Epithelial cell of esophagus (primary cell): ENCODE measurements at regions not wholly inside any gene's neighbourhood (a gene's known extent, or its start where the extent isn't known, plus 50 kb on each side); places are given as distances from the start of the nearest gene placed in this dataset.

ENCODE experiments used
- DNase-seq: peaks from one replicate; pipeline ENCODE4 v3.0.0; 2010; ENCODE audit warnings: low read depth
- H3K4me3 ChIP-seq: 2 replicates; pipeline ENCODE4 v1.5.1; 2011; ENCODE audit warnings: mild to moderate bottlenecking, low read length, control low read depth
- TF ChIP-seq, protein P1 (sequence below): IDR thresholded peaks from 2 replicates; pipeline ENCODE4 v1.5.1; 2011; ENCODE audit warnings: low read depth, mild to moderate bottlenecking, low read length, control low read depth, inconsistent platforms; ENCODE audit not compliant: insufficient read depth; ENCODE audit errors: missing control alignments

DNA sequence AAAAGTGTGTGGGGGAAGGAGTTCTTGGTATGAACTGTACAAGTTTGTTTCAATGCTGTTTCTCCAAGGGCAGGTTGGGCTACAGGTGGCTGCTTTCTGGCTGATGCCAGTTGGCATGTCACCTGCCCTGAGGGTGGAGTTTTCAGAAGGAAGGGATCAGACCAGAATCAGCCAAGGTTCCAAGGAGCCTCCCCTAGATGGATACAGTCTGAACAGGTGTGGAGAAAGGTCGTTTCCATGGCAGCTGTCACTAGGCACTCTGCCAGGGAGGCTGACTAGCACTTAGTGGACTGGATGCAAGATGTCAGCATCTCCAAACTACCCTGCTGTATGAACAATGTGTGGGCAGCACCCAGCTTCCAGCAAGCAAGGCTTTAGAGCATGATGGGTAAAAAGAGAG is 444.4 kb upstream of the HNRNPA3 start:
- TF ChIP-seq, protein P1, sequence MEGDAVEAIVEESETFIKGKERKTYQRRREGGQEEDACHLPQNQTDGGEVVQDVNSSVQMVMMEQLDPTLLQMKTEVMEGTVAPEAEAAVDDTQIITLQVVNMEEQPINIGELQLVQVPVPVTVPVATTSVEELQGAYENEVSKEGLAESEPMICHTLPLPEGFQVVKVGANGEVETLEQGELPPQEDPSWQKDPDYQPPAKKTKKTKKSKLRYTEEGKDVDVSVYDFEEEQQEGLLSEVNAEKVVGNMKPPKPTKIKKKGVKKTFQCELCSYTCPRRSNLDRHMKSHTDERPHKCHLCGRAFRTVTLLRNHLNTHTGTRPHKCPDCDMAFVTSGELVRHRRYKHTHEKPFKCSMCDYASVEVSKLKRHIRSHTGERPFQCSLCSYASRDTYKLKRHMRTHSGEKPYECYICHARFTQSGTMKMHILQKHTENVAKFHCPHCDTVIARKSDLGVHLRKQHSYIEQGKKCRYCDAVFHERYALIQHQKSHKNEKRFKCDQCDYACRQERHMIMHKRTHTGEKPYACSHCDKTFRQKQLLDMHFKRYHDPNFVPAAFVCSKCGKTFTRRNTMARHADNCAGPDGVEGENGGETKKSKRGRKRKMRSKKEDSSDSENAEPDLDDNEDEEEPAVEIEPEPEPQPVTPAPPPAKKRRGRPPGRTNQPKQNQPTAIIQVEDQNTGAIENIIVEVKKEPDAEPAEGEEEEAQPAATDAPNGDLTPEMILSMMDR, result no peak
- H3K4me3 ChIP-seq, result no peak overlapping the region
- no peak for DNase-seq

DNA sequence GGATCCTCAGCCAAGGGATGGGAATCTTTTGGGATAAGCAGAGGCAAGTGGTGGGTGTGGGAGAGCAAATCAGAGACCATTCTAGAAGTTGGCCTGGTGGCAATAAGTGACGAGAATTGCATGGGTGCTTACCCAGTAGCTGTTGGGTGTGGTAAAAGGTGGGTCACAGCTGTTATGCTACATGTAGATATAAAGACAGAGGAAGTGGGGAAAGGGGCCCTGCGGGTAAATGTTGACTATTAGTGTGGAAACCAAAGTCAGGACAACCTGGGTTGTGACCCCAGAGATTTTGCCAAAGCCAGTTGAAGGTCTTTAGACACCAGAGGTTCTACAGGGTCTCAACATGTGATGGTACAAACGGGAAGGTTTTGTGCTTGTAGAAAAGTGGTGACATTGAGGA is 443.6 kb upstream of the HNRNPA3 start:
- no peak overlapping the region for H3K4me3 ChIP-seq
- TF ChIP-seq, protein P1, result no peak
- DNase-seq, result no peak

DNA sequence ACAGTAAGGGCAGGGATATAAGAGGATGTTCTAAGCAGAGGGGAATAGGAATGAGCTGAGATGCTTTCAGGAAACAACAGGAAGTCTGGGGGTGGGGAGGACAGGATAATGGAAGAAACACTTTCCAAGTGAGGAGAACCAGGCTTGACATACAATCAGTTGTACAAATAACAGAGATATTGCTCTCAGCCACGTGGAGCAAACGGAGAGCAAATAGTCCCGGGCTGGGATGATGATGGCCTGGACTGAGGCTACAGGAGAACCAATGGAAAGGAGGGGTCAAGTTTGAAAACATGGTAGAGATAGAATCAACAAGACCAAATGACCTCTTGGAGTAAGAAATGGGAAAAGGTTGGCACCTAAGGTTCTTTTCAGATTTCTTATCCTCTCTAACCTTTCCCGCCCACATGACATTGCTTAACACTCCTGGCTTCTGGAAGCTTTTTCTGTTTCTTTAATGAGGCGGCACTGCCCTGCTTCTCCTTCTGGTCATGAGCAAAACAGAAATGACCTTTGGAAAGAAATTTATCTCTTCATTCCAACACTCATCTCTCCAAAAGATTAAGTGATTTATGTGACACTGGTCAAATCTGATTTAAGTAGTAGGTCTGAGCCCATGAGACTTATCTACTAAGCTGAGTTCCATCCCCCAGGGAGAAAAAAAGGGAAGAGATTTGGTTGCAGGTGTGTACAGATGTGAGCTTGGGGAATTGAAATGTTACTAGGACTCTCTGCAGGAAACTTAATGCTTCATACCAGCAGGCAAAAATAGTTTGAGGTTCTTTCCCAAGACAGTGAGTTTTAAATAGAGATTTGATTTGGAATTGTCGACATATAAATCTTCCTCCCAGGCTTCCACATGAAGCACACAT is 442.9 kb upstream of the HNRNPA3 start:
- no peak for DNase-seq
- H3K4me3 ChIP-seq, result no peak overlapping the region
- TF ChIP-seq, protein P1, result no peak

DNA sequence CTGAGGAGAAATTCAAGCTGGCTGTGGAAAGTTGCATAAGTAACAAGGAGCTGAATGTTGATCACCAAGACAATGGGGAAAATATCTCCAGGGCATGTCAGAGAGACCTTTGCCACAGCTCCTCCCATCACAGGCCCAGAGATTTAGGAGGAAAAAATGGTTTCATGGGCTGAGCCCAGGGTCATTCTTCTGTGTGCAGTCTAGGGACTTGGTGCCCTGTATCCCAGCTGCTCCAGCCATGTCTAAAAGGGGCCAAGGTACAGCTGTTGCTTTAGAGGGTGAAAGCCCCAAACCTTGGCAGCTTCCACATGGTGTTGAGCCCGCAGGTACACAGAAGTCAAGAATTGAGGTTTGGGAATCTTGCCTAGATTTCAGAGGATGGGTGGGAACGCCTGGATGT is 439.8 kb upstream of the HNRNPA3 start:
- H3K4me3 ChIP-seq, result no peak overlapping the region
- TF ChIP-seq, protein P1, result no peak
- no peak for DNase-seq

DNA sequence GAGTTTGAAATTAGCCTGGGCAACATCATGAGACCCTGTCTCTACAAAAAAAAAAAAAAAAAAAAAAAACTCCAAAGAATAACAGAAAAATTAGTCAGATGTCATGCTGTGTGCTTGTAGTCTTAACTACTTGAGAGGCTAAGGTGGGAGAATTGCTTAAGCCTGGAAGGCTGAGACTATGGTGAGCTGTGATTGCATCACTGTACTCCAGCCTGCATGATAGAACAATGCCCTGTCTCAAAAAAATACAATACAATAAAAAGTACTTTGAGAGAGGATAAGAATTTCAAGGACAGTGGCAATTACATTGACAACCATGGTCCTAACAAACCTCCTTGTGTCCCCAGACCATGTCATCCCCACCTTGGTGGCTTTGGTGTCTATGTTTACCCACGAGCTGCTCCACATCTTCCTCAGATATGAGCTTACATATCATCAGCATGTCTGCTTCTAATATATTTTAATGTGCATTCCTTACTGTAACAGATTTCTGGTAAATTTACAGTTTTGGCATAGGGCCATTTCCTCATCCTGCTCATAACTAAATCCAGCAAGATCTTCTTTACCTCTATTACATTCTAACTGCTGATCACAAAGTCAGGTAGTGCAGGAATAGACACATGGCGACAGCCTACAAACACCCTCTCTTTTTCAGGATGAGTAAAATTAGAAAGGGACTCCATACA is 437.7 kb upstream of the HNRNPA3 start:
- TF ChIP-seq, protein P1, result no peak
- H3K4me3 ChIP-seq, result no peak overlapping the region
- DNase-seq, result peak; percentile 10

DNA sequence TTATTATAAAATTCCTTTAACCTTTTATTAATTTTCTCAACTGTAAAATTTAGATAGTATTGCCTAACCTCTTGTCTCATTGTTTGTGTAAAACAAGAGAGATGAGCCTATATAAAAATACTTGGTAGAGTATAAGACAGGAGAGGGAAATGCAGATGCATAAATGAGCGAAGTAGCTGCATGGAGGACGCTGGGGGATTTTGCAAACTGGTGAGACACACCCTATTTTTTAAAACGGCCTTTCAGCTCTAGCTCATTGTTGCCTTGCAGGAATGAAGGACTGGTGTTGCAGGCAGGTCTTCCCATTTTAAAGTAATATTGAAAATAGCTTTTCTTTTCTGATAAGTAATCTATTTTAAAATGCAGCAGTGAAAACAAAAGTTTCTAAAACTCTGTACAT is 435.3 kb upstream of the HNRNPA3 start:
- TF ChIP-seq, protein P1, result no peak
- no peak overlapping the region for H3K4me3 ChIP-seq

DNA sequence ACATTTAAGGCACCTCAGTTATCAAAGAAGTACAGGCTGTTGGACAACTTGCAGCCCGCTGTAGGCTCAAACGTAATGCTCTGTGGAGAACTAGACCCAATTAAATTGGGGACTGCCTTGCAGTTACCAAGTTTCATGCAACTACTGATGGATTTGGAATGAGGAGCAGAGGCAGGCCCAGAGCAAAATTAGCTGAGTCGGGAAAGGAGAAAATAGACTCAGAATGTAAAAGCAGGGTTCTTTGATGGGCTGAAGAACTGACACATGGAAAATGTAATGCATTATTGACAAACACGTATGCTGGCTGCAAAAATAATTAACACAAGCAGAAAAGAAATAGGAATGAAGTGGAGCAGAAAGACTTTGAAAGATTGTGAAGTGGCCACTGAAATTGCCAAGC is 432.7 kb upstream of the HNRNPA3 start:
- TF ChIP-seq, protein P1, result no peak
- no peak for DNase-seq
- H3K4me3 ChIP-seq, result no peak overlapping the region

More for the DNA sequence above, 435.3 kb upstream of the HNRNPA3 start:
- no peak for DNase-seq
